Heart right ventricle (tissue), 16 donors: ENCODE measurements at regions not wholly inside any gene's neighbourhood (a gene's known extent, or its start where the extent isn't known, plus 50 kb on each side); places are given as distances from the start of the nearest gene placed in this dataset.

Experiments used
- ATAC-seq, 8 donors: fragments of 200-7000 bp; cut with Tn5 transposase; one replicate each; pipeline ENCODE4 v1.9.1; 2020; ENCODE audit warnings: mild to moderate bottlenecking in 8 of 8, moderate library complexity in 8 of 8, moderate number of reproducible peaks in 1 of 8
- DNase-seq, 2 donors: peaks; one replicate each; pipeline ENCODE4 v3.0.0-alpha.2; 2020
- H3K27ac ChIP-seq, 10 donors: fragments of 200-600 bp; sonication (generic) in 2 of 10; one replicate each; pipeline versions ENCODE4 v1.5.0 to v1.8.0; 2020 to 2022; ENCODE audit warnings: mild to moderate bottlenecking in 3 of 10
- H3K27me3 ChIP-seq, 7 donors: fragments of 200-600 bp; one replicate each; pipeline ENCODE4 v1.8.0; 2021 to 2022; ENCODE audit warnings: mild to moderate bottlenecking in 2 of 7
- H3K36me3 ChIP-seq, 9 donors: fragments of 200-600 bp; sonication (generic) in 1 of 9; one replicate each; pipeline versions ENCODE4 v1.5.0 to v1.8.0; 2020 to 2022; ENCODE audit warnings: mild to moderate bottlenecking in 2 of 9
- H3K4me1 ChIP-seq, 9 donors: fragments of 200-600 bp; sonication (generic) in 1 of 9; one replicate each; pipeline versions ENCODE4 v1.5.0 to v1.8.0; 2020 to 2022; ENCODE audit warnings: mild to moderate bottlenecking in 4 of 9
- H3K4me3 ChIP-seq, 10 donors: fragments of 200-600 bp; sonication (generic) in 2 of 10; one replicate each; pipeline versions ENCODE4 v1.5.0 to v1.8.0; 2020 to 2022; ENCODE audit warnings: mild to moderate bottlenecking in 7 of 10, moderate library complexity in 2 of 10
- H3K9me3 ChIP-seq, 11 donors: fragments of 200-600 bp in 10 of 11; sonication (generic) in 2 of 11; one replicate each; pipeline versions ENCODE4 v1.5.0 to v1.8.0; 2013 to 2022; ENCODE audit warnings: mild to moderate bottlenecking in 2 of 11, control low read depth in 1 of 11, moderate library complexity in 1 of 11
- CTCF ChIP-seq, 9 donors: fragments of 200-600 bp; sonication (generic) in 2 of 9; IDR thresholded peaks; one replicate each; pipeline versions ENCODE4 v1.5.0 to v1.8.0; 2021 to 2022; ENCODE audit warnings: antibody characterized with exemption in 9 of 9, mild to moderate bottlenecking in 5 of 9, moderate library complexity in 1 of 9
- WGBS, 2 donors: extraction: QIAGEN DNeasy Blood & Tissue Kit; methylation state at CpG; one replicate each; pipeline ENCODE4 v1.1.7; 2013; ENCODE audit warnings: inconsistent platforms in 1 of 2; 5-methylcytosine and 5-hydroxymethylcytosine counted together
- intact Hi-C, 10 donors: fragments of 100-400 bp; cut with DNase I; formaldehyde crosslinking; loops; one replicate each; pipeline versions ENCODE4 v1.11.1 to v1.14.2; 2022
- donor health status: Arrhythmogenic right ventricular cardiomyopathy.
- donor health status: ischemic (EF 13 %, LVEDD 7.1; RV severe dilation, severe dysfunction).
- donor health status: healthy with polysubstance abuse.
- donor health status: DM: no; HTN: yes; CAD: no.
- donor health status: DM: no; HTN: no; CAD: no.
- donor health status: ischemic (EF 25% LVEDD 6.9; RV normal size, moderate dysfunction).
- donor health status: ischemic (EF 25% LVEDD 5.7; RV mildly dilated, moderate dysfunction).
- donor health status: healthy.
- donor health status: DM: yes; HTN: yes; CAD: no.
- donor health status: Ischemic cardiomyopathy.
- donor health status: ischemic (EF 35%, LVEDD 5.7; RV mildly dilated, moderate dysfunction).
- donor health status: nonischemic (EF 11% LVEDD 7.7; RV severe dilation, severe dysfunction).
- donor health status: DM: yes; HTN: yes; CAD: no.
- donor health status: PGD.
- donor health status: ischemic (EF 29% LVEDD 5.4; RV normal size, mild dysfunction).
- donor health status: nonischemic (EF 23%, LVEDD 6.1; RV moderate dilation, normal function).

- Histone ChIP-seq H3K27me3 (no peaks in the 10 kb centered on the region), H3K27ac (no peak overlapping the region), H3K4me1 (peaks cover 0 to 7% (median 0%) of the 10 kb centered on the region in 9 donors), H3K9me3 (no peaks in the 10 kb centered on the region), H3K36me3 (no peaks in the 10 kb centered on the region), H3K4me3 (no peak overlapping the region)
- ATAC-seq (no peak), DNase-seq (no peak)
- no peak for TF ChIP-seq CTCF (IDR thresholded peaks at IDR 0.05)
- WGBS, 2 donors = 79 to 87% methylated on average over 1 of the region's 1 CpG
- intact Hi-C loops = no loop called here
Measured at GRCh38 chr1:218702775-218703174, 357.6 kb downstream of the TGFB2 start.

DNA sequence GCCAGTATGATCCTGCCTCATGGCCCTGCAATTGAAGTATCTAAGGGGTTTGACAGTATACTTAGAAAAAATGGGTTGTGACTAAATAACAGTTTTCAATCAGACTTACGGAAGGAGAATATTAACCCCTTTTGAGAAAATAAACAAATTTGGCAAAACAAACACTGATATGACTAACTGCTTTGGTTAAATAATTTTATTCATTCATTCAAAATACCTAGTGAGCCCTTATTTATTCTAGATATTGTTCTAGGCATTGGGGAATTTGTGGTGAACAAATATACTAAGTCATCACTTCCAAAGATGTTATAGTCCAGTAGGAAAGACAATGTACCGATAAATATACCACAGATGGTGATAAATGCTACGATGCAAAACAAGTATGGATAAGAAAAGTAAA is 358.7 kb downstream of the TGFB2 start:
- TF ChIP-seq CTCF (IDR thresholded peaks at IDR 0.05) = no peak
- H3K27me3 ChIP-seq = no peaks in the 10 kb centered on the region
- ATAC-seq = no peak
- no peak overlapping the region for H3K27ac ChIP-seq
- no peak overlapping the region for H3K4me3 ChIP-seq
- peaks cover 0 to 7% (median 0%) of the 10 kb centered on the region in 9 donors for H3K4me1 ChIP-seq
- no peaks in the 10 kb centered on the region for H3K9me3 ChIP-seq
- 94 to 96% methylated on average over 3 of the region's 3 CpGs for whole genome bisulfite sequencing, 2 donors
- no peaks in the 10 kb centered on the region for H3K36me3 ChIP-seq
- intact Hi-C loops = no loop called here
- DNase-seq = no peak

- intact Hi-C loops = no loop called here
- Histone ChIP-seq H3K4me1 (peaks cover 0 to 7% (median 0%) of the 10 kb centered on the region in 9 donors), H3K36me3 (no peaks in the 10 kb centered on the region), H3K9me3 (no peaks in the 10 kb centered on the region), H3K27ac (no peak overlapping the region), H3K4me3 (no peak overlapping the region), H3K27me3 (no peaks in the 10 kb centered on the region)
- 85 to 89% methylated on average over 2 of the region's 2 CpGs for WGBS, 2 donors
- no peak for TF ChIP-seq CTCF (IDR thresholded peaks at IDR 0.05)
- no peak for ATAC-seq
- DNase-seq = no peak
Measured at GRCh38 chr1:218705391-218705790, 360.3 kb downstream of the TGFB2 start.

DNA sequence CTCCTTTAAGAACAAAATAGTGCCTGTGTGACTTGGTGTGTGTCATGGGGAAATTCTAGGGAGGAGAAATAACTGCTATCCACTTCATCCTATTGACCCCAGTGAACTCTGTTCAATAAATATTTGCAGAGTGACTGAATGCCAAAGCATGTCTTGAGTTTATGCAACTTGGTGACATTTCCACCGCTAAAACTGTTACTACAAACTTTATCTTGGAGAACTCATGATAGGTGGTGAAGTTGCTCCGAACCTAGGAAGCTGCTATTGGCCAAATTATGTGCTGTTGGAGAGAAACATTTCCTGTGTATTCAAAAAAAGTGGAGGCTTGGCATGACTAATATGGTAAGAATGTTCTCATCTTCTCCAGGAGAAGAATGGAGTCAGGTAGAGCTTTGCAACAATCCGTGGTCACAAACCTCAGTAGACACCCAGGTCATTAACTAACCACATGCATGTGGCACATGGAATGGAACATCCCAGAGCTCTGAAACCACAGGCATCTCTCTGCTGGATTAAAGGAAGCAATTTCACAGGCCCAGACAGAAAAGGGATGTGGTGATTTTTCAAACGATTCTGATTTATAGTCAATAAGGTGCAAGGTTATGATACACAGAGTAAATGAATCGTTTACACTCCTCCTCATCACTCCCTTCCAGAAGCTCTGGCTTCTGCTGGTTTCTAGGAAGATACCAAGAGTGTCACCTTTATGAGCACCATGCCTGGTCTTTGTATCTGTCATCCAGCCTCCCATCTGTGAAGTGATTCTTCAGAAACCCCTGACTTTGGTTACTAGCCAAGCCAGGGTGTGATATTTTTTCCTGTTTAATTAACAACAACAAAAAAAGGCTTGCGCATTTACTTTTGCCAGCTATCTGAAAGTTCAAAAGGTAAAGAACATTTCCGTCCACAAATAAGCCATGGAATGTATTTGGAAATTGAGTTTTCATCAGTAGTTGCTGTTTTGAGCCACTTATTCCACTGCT is 361.1 kb downstream of the TGFB2 start:
- 55 to 64% methylated on average over 7 of the region's 7 CpGs for WGBS, 2 donors
- no peak overlapping the region for H3K4me3 ChIP-seq
- H3K9me3 ChIP-seq = no peaks in the 10 kb centered on the region
- DNase-seq = no peak
- no peaks in the 10 kb centered on the region for H3K27me3 ChIP-seq
- no peaks in the 10 kb centered on the region for H3K36me3 ChIP-seq
- intact Hi-C loops = no loop called here
- no peak overlapping the region for H3K27ac ChIP-seq
- ATAC-seq = no peak
- H3K4me1 ChIP-seq = peaks cover 0 to 7% (median 0%) of the 10 kb centered on the region in 9 donors
- TF ChIP-seq CTCF (IDR thresholded peaks at IDR 0.05) = no peak
